Right hindlimb (tissue), 1 donor: ENCODE measurements at regions not wholly inside any gene's neighbourhood (a gene's known extent, or its start where the extent isn't known, plus 50 kb on each side); places are given as distances from the start of the nearest gene placed in this dataset.

Experiments
- DNase-seq: peaks from one replicate; pipeline ENCODE4 v3.0.0-alpha.2; 2018

DNA sequence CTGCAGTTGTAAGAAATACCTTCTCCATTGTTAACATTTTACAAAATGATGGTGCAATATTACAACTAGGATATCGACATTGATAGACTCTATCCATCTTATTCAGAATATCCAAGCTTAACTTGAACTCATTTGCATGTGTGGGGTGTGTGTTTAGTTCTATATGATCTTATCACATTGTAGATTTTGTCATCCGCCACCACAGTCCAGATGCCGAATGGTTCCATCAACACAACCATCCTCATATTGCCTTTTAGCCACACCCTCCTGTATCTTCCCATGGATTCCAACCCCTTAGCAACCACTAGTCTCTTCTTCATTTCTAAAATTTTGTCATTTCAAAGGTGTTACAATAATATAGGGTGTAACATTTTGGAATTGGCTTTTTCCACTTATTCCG is 452.9 kb upstream of the AKR1E2 start:
- no peak for DNase-seq

DNA sequence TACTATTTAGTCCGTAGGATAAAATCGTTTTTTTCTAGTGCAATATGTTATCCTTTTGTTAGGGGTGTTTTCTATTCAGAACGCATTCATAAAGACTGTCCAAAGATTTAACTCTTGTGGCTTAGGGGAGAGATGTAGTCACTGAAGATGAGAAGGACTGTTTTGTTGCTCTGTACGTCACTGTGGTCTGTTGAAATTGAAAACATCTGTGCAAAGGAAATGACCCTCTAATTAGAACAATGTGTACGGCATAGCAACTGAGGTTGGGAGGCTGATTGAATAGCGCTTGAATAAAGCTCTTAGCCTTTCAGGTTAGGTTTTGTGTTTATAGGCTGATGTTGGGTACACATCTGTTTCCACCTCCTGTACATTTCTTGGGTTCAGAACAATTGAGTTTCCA is 453.4 kb upstream of the AKR1E2 start:
- peak; percentile 60 for DNase-seq

DNA sequence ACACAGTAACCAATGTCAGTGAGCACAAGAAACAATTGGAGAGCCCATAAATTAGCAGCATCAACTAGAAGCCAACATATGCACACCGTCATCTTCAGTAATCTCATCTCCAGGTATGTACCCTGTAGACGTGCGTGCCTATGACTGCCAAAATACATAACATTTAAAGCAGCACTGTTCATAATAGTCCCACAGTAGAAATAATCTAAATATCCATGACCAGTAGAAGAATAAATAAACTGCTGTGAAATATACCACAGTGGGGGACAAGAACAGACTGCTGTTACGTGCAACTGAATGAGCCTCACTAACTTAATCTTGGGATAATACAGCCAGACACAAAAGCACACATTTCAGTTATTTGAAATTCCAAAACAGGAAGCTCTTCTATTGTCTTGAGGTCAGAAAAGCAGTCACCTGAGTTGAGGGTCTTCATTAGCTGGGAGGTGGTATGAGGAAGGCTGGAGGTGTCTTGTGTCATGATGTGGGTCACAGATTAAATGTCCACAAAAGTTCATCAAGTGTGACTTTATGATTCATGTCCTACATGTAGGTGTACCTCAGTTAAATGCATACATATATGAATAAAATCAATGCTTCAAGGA is 454.2 kb upstream of the AKR1E2 start:
- DNase-seq: no peak

DNA sequence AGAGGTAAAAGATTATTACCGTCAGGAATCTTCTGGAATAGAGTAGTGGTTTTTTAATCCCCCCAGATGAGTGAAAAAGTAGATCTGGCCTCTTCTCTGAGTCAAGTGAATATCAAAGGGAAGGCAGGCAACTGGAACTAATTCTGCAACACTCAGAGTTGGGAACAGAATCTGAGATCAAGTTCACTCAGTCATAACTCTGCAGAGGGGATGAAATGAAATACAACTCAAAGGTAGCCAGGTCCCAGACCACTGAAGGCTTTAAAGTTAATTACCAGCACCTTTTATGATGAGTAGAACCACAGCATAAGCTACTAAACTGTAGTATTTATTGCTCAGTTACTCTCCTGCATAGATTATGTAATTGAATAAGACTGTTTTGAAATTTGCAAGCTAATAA is 455.6 kb upstream of the AKR1E2 start:
- DNase-seq: peak; percentile 36

DNA sequence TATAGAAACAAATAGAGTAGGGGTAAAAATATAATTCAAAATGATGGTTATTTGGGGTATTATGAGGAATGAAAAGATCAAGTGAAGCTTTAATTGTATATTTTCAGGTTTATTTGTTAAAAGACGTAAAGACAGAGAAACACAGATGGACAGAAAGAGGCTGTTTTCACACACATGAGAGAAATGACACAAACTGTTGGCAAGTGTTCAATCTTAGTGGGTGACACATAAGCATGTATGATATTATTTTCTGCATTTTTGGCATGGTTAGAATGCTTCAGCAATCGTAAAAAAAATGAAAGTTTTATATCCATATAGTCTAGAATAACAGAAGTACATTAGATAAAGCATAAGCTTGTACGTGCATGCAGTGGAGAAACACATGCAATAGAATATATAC is 464.4 kb upstream of the AKR1E2 start:
- no peak for DNase-seq

DNA sequence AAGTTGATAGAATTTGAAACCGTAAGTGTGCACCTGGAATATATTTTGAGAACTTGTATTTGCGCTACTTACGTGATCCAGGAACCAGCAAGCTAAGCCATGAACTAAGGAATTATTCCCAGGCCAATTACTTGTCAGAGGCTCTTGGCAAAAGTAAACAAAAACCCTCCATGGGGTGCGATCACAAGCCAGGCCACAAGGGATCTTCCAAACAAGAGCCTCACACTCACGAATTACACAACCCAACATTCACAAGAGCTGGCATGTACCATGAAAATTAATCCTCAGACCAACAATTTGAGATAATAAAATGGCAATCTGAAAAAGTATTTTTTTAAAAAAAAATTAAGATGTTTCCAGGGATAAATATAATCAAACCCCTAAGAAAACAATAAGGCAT is 467.0 kb upstream of the AKR1E2 start:
- DNase-seq: no peak

DNA sequence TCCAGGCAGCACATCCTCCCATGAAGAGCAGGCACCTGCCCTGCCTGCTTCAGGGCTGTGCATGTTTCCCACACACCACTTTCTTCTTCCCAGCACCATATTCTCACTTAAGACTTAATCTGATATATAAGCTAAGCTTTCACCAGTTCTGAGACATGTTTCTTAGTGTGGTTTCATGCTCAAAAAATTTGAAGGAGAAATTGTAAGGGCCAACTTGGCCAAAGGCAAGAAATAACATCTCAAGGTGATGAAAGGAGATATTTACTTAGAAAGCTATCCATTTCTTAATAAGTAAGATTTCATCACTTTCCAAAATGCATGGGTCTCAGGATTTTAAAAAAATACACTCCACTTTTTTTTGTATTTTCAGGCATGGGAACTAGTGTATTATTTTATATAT is 468.1 kb upstream of the AKR1E2 start:
- DNase-seq: no peak

DNA sequence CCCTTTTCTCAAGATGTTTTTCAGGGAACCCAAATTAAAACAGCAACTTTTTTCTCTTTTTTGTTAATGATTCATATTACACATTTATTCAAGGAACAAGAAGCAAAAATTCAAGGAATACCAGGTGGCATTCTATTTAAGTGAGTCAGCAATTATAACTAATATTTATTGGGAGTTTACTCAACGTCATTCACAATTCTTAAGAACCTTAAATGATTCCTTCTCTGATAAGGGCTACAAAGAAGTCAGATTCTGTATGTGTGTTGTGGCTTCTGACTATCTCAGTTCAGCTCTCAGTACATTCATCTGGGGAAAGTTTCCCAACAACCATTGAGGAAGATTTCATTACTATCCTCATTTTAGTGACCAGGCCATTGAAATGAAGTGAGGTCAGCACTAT is 470.7 kb upstream of the AKR1E2 start:
- no peak for DNase-seq

DNA sequence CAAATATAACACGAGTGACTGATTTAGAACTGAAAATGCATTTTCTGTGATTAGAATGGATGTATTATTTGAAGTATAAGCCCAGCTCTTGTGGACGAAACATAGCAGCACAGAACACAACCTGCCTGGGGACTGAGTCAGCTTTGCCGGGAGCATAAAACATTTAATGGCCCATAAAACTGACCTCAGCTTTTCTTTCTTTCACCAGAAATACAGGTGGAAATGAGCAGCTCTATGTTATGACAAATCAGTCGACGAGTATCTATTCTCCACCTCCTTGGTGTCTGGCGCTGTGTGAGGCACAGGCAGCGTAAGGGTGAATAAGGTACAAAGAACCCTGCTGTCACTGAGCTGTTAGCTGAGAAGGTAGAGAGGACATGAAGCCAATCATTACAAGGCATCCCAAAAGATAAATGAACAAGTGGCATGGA is 471.6 kb upstream of the AKR1E2 start:
- DNase-seq: no peak

DNA sequence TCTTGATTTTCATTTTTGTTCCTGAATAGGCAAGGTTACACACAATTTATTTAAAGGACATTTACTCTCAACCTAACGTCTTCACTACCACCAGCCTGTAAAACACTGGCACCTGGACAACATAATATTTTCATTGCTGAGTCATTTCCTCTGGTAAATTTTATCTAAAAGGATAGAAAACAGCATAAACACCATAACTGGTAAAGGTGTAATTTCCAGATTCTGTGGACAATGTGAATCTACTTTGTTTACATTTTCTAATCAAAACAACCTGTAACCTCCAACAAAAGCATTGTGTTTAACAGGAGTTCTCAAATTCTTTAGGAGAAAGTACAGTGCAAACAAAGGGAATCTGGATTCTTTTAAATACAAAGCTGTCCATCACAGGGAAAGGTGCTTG is 472.0 kb upstream of the AKR1E2 start:
- no peak for DNase-seq

DNA sequence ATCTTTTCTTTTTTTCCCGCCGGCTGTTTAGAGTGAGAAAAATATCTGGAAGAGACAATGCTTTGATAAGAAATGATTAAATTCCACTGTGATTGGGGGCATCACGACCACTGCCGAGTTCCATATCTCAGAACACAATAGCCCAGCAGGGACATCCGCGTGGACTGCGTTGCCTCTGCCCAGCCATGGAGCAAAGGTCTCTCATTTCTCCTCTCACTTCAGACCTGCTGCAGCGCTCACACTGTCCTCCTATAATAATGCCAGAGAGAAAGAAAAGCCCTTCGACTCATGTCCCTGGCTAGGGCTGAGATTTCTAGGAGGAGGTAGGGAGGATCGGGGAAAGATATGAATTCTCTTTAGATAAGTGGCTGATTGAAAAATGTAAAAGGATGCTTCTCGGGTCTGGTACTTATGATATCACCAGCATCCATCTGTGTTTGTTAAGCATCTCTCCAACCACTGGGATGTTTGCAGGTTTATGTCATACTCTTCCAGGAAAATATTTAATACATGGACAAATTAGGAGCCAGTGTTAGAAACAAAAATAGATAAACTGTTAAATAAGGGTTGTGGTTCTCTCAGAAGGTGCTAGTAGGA is 472.9 kb upstream of the AKR1E2 start:
- no peak for DNase-seq

DNA sequence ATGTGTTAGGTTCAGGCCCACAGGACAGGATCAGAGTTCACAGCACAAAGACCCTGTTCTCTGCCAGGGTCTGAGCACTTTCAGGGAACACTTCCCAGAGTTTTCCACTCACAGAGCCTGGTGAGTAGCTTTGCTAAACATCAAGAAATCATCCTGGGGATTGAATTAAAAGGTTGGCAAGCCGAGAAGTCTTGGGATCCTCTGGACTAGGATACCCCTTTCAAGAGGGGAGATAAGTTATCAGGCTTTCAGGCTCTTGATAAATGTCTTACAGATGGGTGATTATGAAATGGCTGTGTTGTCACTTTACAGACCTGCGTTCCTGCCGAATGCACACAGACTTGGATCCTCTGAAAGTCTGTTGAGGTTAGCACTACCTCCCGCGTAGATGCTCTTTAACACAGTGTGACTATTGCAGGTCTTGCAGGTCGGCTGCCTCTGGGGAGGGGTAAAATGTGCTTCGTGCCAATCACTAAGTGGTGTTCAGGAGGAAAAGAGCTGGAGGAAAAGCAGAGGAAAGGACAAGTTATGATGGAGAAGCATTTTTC is 473.5 kb upstream of the AKR1E2 start:
- peak; percentile 41 for DNase-seq

DNA sequence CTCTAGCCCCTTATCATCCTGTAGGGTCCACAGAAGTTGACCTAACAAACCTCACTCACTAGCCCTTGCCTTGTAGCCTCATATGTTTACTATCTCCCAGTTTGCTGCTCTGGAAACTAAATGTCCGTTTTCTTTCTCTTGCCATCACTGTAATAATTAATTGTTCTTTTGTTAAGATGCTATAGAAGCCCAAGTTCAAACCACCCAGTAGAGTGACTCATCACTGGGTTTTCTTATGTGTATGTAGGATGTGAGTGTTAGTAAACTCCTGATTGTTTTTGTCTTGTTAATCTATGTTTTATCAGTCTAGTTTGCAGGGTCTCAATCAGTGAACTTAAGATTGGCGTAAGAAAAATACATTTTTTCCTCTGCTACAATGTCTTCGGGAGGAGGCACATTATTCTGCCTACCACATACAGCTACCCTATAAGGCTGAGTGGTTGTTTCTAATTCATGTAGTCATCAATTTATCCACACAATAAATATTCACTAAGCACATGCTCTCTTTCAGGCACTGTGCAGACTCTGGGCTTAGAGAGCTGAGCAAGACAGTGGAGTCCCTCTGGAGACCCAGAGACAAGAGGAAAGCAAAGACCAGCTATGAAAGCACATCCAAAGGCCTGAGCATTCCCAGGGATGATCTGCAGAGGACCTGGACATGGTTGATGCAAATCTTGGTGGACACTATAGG is 474.1 kb upstream of the AKR1E2 start:
- no peak for DNase-seq

DNA sequence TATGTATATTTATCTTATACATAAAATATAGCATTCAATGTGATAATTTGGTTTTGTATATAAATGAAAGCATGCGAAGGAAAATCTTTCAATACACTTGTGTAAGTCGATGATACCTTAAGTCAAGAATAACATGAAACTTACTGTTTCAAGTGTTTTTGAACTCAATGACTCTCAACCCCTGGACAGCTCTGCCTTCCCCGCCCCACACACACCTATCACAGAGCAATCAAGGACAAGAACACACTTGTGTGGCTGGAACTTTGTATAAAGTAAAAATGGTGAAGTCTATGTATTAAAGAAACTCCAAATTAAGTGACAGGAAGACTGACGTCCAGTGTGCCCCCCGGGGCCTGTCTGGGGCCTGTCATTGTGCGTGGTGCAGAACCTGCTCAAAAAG is 478.6 kb upstream of the AKR1E2 start:
- DNase-seq: no peak

DNA sequence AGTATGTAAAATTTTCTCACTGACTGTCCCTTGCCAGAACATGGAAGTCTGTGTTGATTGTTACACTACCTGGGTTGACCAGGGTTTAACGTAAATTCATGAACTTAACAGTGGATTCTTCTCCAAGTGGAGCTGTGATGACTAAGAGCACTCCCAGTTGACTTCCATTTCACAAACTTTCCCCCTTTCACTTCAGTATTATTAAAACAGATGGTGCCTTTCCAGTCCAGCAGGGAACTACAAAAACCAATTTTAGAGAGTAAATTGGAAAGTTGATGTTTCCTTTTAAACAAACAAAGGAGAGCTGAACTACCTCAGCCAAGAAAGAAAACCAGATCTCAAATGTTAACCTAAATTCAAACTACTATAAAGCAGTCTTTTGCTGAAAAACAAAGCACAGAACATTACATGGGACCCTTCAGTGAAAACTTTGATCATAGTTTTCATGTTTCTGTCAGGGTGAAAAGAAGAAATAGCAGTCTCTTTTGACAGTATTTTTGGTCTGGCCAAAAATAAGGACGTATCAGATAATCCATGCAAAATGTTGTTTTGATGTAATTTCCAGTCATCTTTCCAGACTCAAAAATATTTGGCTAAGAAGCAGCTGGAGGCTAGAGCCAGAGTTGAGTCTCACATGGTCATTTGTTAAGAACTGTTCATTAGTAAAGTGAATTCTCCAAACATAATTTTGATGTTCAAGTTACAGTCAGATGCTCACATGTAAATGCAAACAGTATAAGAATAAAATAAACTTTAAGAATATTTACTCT is 479.9 kb upstream of the AKR1E2 start:
- peak; percentile 58 for DNase-seq

DNA sequence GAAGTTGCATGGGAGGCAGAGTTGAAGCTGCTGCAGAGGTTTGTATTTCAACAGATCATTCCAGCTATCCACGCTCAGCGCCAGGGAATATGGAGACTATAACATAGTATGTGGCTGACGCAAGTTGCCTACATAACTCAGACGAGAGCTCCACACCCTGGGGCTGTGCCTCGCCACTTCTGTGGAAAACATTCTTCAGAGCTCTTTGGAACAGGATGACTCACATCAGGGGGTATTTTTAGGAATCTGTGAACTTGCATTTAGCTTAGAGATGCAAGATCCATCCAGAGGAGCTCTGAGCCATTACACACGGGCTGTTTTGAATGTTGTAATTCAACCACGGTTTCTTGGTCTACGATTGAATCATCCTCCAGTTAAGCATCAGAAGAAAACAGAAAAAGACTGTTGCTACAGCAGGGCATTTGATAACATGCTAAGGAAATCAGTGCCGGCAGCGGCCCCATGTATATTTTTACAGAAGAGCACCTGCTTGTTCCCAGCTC is 481.5 kb upstream of the AKR1E2 start:
- DNase-seq: peak; percentile 91

DNA sequence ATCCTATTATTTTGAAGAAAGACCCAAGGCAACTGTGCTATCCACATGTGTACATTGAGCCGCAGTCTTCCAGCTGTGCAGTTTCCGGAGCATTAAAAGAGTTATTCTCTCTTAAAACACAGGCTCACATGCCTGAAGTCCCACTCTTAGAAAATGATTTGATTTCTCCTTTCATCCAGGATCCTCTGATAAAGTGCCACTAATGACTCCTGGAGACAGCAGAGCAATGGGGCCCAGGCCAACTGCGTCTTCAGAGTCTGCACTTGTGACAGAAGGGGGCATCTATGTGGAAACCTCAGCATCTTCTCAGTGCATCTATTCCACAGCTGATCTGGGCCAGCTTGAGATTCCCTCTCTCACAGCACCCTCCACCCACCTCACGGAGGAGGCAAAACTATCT is 482.1 kb upstream of the AKR1E2 start:
- DNase-seq: peak; percentile 52

DNA sequence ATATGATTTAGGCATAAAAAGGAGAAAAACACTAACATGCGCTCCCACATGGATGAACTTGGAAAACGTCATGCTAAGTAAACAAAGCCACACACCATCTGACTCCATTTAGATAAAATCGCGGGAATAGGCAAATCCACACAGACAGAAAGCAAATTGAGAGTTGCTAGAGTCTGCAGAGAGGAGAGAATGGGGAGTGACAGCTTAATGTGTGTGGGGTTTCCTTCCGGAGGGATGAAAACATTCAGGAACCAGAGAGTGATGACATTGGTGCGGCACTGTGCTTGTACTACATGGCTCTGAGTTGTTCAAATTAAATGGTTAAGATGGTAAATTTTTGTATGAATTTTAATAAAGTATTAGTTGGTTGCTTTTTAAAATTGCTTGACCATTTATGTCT is 482.9 kb upstream of the AKR1E2 start:
- no peak for DNase-seq

DNA sequence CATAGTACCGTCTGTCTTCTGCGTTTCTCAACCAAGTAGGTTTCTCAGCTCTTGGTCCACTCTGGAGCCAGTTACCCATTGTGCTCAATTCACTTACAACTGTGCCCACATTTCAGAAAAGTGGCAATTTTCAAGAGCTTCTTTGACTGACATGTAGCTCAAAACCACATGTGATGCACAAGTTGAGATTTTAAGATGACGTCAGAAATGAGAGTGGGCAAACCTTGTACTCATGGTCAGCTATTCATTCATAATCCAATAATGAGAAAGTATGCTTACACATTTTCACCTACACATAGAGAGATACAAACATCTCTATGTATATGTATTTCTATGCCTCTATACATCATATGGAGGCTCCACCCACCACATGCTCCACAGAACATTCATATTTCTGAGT is 487.2 kb upstream of the AKR1E2 start:
- no peak for DNase-seq

DNA sequence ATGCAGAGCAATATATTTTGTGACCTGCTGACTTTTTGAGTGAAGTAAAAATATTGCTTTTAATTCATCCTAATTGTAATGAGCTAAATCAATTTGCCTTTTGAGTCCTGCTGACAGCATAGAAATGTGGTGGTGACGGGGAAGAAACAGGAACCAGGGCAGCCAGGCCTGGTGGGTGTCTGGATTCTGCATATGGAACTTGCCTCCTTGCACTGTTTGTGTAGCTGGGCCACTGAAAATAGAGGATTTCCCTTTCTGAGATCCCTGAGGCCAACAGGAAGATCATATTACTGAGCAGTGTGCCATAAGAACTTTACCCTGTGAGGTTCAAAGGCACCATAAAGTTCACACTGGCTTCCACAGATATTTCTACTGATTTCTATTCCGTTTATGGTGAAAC is 488.4 kb upstream of the AKR1E2 start:
- DNase-seq: no peak

DNA sequence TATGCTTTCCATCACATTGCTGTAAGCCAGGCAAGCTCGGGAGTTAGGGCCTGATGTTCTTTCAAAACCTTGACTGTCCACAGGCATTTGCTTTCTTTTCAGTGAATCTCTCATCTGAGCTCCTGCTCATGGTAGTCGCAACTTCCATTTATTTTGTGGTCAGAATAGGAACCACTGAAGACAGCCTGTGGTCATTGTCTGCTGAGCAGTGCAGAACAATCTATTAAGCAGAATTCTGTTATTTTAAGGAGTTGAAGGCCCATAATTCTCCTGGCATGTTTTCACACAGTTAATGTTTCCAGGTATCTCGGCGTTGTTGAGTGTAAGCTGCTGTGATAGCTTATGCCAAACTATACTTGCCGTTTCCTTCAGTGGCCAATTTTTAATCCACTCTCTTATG is 491.1 kb upstream of the AKR1E2 start:
- DNase-seq: no peak

DNA sequence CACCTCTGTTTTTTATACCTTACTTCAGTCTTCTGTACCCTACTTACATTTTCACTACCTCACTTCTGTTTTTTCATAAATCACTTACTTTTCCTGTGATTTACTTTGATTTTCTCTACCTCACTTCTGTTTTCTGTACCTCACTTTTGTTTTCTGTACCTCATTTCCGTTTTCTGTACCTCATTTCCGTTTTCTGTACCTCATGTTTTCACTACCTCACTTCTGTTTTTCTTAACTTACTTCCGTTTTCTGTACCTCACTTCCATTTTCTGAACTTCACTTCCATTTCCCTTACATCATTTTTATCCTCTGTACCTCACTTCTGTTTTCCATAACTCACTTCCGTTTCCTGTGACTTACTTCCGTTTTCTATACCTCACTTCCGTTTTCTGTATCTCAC is 492.0 kb upstream of the AKR1E2 start:
- no peak for DNase-seq

DNA sequence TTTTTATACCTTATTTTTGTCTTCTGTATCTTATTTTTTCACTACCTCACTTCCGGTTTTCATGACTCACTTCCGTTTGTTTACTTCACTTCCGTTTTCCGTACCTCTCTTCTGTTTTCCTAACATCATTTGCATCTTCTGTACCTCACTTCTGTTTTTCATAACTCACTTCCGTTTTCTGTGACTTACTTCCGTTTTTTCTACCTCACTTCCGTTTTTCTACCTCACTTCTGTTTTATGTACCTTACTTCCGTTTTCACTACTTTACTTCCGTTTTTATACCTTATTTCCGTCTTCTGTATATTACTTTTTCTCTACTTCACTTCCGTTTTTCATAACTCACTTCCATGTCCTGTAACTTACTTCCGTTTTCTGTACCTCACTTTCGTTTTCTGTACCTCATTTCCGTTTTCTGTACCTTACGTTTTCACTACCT is 492.5 kb upstream of the AKR1E2 start:
- no peak for DNase-seq
